ENCODE measurements at regions not wholly inside any gene's neighbourhood (a gene's known extent, or its start where the extent isn't known, plus 50 kb on each side); places are given as distances from the start of the nearest gene placed in this dataset.

GRCh38 chr16:85984231-85984880, 85.4 kb downstream of the IRF8 start:
- TF ChIP-seq POLR2AphosphoS5 (IDR thresholded peaks at IDR 0.05; ENCODE audit: low read depth, low read length) (no peak), CTCF (IDR thresholded peaks at IDR 0.05 in 2 of 3, conservative IDR thresholded peaks at IDR 0.05 in 1 of 3; ENCODE audit: borderline replicate concordance in 1 of 3, insufficient read depth in 1 of 3, low read depth in 2 of 3, low read length in 2 of 3) (no peak), ZNF274 (IDR thresholded peaks at IDR 0.05; ENCODE audit: low read depth, low read length) (no peak), CBX3 (IDR thresholded peaks at IDR 0.05; ENCODE audit: low read depth) (no peak), EGR1 (IDR thresholded peaks at IDR 0.05; ENCODE audit: low read depth) (no peak), EZH2phosphoT487 (IDR thresholded peaks at IDR 0.05; ENCODE audit: borderline replicate concordance) (no peak), JUND (IDR thresholded peaks at IDR 0.05) (no peak), EZH2 (IDR thresholded peaks at IDR 0.05) (no peak), TCF7L2 (IDR thresholded peaks at IDR 0.05; ENCODE audit: borderline replicate concordance, extremely low read depth, insufficient read depth, insufficient read length) (no peak), POLR2A (IDR thresholded peaks at IDR 0.05; ENCODE audit: borderline replicate concordance, extremely low read depth, insufficient read depth, insufficient read length) (no peak), SIN3A (IDR thresholded peaks at IDR 0.05; ENCODE audit: low read depth) (no peak)
